Transverse colon (tissue), 4 donors: ENCODE measurements at regions not wholly inside any gene's neighbourhood (a gene's known extent, or its start where the extent isn't known, plus 50 kb on each side); places are given as distances from the start of the nearest gene placed in this dataset.

Experiments
- DNase-seq: peaks from one replicate; pipeline ENCODE4 v3.0.0-alpha.2; 2019
- H3K27ac ChIP-seq, 4 donors: fragments of 200-600 bp; sonication (generic); 2 replicates each; pipeline ENCODE4 v1.5.1; 2016 to 2018; ENCODE audit warnings: inconsistent platforms in 4 of 4
- H3K27me3 ChIP-seq: fragments of 200-600 bp; sonication (generic); 2 replicates; pipeline ENCODE4 v1.5.1; 2017; ENCODE audit warnings: inconsistent platforms
- H3K36me3 ChIP-seq, 4 donors: fragments of 200-600 bp; sonication (generic); 2 replicates each; pipeline ENCODE4 v1.5.1; 2017 to 2019; ENCODE audit warnings: inconsistent platforms in 4 of 4
- H3K4me1 ChIP-seq, 4 donors: fragments of 200-600 bp; sonication (generic); 2 replicates each; pipeline ENCODE4 v1.5.1; 2017 to 2020; ENCODE audit warnings: inconsistent platforms in 4 of 4
- H3K4me3 ChIP-seq, 4 donors: fragments of 200-600 bp; sonication (generic); 1 replicate in 1 of 4; 2 replicates in 3 of 4; pipeline versions ENCODE4 v1.5.1 to v1.6.1; 2017 to 2019; ENCODE audit warnings: inconsistent platforms in 4 of 4
- H3K9me3 ChIP-seq, 2 donors: fragments of 200-600 bp; sonication (generic); 2 replicates each; pipeline ENCODE4 v1.5.1; 2017 to 2019; ENCODE audit warnings: inconsistent platforms in 2 of 2
- EP300 ChIP-seq: sonication (generic); formaldehyde crosslinking; IDR thresholded peaks from one replicate; pipeline ENCODE4 v1.6.1; 2017; ENCODE audit warnings: antibody characterized with exemption, low read depth
- POLR2A ChIP-seq: fragments of 450-650 bp; IDR thresholded peaks from one replicate; pipeline ENCODE4 v1.6.1; 2016; ENCODE audit warnings: antibody characterized with exemption, mild to moderate bottlenecking, moderate library complexity
- POLR2AphosphoS5 ChIP-seq, 3 donors: sonication (generic); formaldehyde crosslinking; IDR thresholded peaks; one replicate each; pipeline ENCODE4 v1.6.1; 2016; ENCODE audit warnings: antibody characterized with exemption in 3 of 3
- WGBS, 2 donors: methylation state at CpG; one replicate each; pipeline ENCODE4 v1.1.5; 2018; ENCODE audit warnings: low coverage in 1 of 2; 5-methylcytosine and 5-hydroxymethylcytosine counted together
- in situ Hi-C, 4 donors: fragments of 200-750 bp; cut with MboI; loops; one replicate each; pipeline versions ENCODE4 v1.15.0 to v1.15.1; 2017; ENCODE audit warnings: low sequenced_read_pairs in 3 of 4, low pct_ligation_motif_present in 1 of 4, low pct_unique_long_range_greater_than_20kb in 1 of 4
- intact Hi-C: fragments of 100-400 bp; cut with DNase I; formaldehyde crosslinking; loops from one replicate; pipeline ENCODE4 v1.15.1; 2023; ENCODE audit warnings: low total_unique reads
- small RNA-seq, 4 donors: library from RNA; depleted of rRNA; stranded (forward); fragments of <200 nt; gene quantifications; one replicate each; pipeline ENCODE3, GENCODE V24; 2016
- TF ChIP-seq, protein P1 (sequence below), 5 experiments: fragments of 200-600 bp in 3 of 5; fragments of 450-650 bp in 2 of 5; sonication (generic) in 3 of 5; IDR thresholded peaks; 1 replicate in 2 of 5; 2 replicates in 3 of 5; pipeline ENCODE4 v1.5.1; 2016 to 2017; ENCODE audit warnings: antibody characterized with exemption in 5 of 5, inconsistent platforms in 3 of 5, mild to moderate bottlenecking in 2 of 5, moderate library complexity in 1 of 5

GRCh38 chr5:11958321-11958720 is 54.1 kb upstream of the CTNND2 start:
- in situ Hi-C loops = no loop called here
- no peaks in the 10 kb centered on the region for H3K4me1 ChIP-seq
- H3K36me3 ChIP-seq = no peaks in the 10 kb centered on the region
- no peak overlapping the region for H3K4me3 ChIP-seq
- DNase-seq = no peak
- 44 to 56% methylated on average over 2 of the region's 2 CpGs for WGBS, 2 donors
- no peaks in the 10 kb centered on the region for H3K27me3 ChIP-seq
- H3K9me3 ChIP-seq = no peaks in the 10 kb centered on the region
- TF ChIP-seq POLR2A = no peak
- TF ChIP-seq POLR2AphosphoS5 (IDR thresholded peaks at IDR 0.05) = no peak
- TF ChIP-seq, protein P1, sequence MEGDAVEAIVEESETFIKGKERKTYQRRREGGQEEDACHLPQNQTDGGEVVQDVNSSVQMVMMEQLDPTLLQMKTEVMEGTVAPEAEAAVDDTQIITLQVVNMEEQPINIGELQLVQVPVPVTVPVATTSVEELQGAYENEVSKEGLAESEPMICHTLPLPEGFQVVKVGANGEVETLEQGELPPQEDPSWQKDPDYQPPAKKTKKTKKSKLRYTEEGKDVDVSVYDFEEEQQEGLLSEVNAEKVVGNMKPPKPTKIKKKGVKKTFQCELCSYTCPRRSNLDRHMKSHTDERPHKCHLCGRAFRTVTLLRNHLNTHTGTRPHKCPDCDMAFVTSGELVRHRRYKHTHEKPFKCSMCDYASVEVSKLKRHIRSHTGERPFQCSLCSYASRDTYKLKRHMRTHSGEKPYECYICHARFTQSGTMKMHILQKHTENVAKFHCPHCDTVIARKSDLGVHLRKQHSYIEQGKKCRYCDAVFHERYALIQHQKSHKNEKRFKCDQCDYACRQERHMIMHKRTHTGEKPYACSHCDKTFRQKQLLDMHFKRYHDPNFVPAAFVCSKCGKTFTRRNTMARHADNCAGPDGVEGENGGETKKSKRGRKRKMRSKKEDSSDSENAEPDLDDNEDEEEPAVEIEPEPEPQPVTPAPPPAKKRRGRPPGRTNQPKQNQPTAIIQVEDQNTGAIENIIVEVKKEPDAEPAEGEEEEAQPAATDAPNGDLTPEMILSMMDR (IDR thresholded peaks at IDR 0.05) = no peak
- TF ChIP-seq EP300 = no peak
- no peak overlapping the region for H3K27ac ChIP-seq
- intact Hi-C loops = no loop called here

GRCh38 chr5:11955331-11955730 is 51.1 kb upstream of the CTNND2 start:
- H3K4me3 ChIP-seq = no peak overlapping the region
- in situ Hi-C loops (no loop called here), intact Hi-C loops (no loop called here)
- no peaks in the 10 kb centered on the region for H3K9me3 ChIP-seq
- TF ChIP-seq POLR2AphosphoS5 (IDR thresholded peaks at IDR 0.05) = no peak
- TF ChIP-seq EP300 = no peak
- no peak for TF ChIP-seq POLR2A
- TF ChIP-seq, protein P1 (IDR thresholded peaks at IDR 0.05) = no peak
- H3K27ac ChIP-seq = no peak overlapping the region
- no peak for DNase-seq
- H3K4me1 ChIP-seq = no peaks in the 10 kb centered on the region
- H3K36me3 ChIP-seq = no peaks in the 10 kb centered on the region
- H3K27me3 ChIP-seq = no peaks in the 10 kb centered on the region

Small RNA genes lying in the stretch of these regions (small RNA-seq; reads per million reads assigned to genes)
- 0 reads per million in 4 donors for gene RNU6-679P
